ENCODE measurements at regions not wholly inside any gene's neighbourhood (a gene's known extent, or its start where the extent isn't known, plus 50 kb on each side); places are given as distances from the start of the nearest gene placed in this dataset.

- no peak overlapping the region for H3K27ac ChIP-seq
- no peaks in the 10 kb centered on the region for H4K20me1 ChIP-seq (ENCODE audit: insufficient read depth)
- no peak overlapping the region for H3K9ac ChIP-seq
- H3K79me2 ChIP-seq (ENCODE audit: insufficient read depth, low read depth): no peaks in the 10 kb centered on the region
- no peak overlapping the region for H3K4me2 ChIP-seq
- H3K27me3 ChIP-seq (ENCODE audit: insufficient read depth, low read depth): no peaks in the 10 kb centered on the region
- no peak overlapping the region for H2AFZ ChIP-seq (ENCODE audit: low read depth)
- H3K4me3 ChIP-seq (IDR thresholded peaks at IDR 0.05; ENCODE audit: insufficient read depth, low read depth, low read length): no peak overlapping the region
- H3K4me1 ChIP-seq (ENCODE audit: low read depth, poor library complexity, severe bottlenecking): no peaks in the 10 kb centered on the region
- no peaks in the 10 kb centered on the region for H3K36me3 ChIP-seq (ENCODE audit: insufficient read depth)
- TF ChIP-seq, protein P1, sequence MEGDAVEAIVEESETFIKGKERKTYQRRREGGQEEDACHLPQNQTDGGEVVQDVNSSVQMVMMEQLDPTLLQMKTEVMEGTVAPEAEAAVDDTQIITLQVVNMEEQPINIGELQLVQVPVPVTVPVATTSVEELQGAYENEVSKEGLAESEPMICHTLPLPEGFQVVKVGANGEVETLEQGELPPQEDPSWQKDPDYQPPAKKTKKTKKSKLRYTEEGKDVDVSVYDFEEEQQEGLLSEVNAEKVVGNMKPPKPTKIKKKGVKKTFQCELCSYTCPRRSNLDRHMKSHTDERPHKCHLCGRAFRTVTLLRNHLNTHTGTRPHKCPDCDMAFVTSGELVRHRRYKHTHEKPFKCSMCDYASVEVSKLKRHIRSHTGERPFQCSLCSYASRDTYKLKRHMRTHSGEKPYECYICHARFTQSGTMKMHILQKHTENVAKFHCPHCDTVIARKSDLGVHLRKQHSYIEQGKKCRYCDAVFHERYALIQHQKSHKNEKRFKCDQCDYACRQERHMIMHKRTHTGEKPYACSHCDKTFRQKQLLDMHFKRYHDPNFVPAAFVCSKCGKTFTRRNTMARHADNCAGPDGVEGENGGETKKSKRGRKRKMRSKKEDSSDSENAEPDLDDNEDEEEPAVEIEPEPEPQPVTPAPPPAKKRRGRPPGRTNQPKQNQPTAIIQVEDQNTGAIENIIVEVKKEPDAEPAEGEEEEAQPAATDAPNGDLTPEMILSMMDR (conservative IDR thresholded peaks at IDR 0.05; ENCODE audit: low read depth, low read length): no peak
These were observed 611.3 kb upstream of the SYT4 start for GRCh38 chr18:43888598-43888997.

GRCh38 chr18:43893001-43893637, 615.8 kb upstream of the SYT4 start:
- no peak overlapping the region for H3K4me3 ChIP-seq (IDR thresholded peaks at IDR 0.05; ENCODE audit: insufficient read depth, low read depth, low read length)
- H3K9ac ChIP-seq: no peak overlapping the region
- no peaks in the 10 kb centered on the region for H4K20me1 ChIP-seq (ENCODE audit: insufficient read depth)
- H3K36me3 ChIP-seq (ENCODE audit: insufficient read depth): no peaks in the 10 kb centered on the region; the same call in 1 of the 2 replicates
- TF ChIP-seq, protein P1 (conservative IDR thresholded peaks at IDR 0.05; ENCODE audit: low read depth, low read length): no peak
- no peak overlapping the region for H3K27ac ChIP-seq
- H3K4me1 ChIP-seq (ENCODE audit: low read depth, poor library complexity, severe bottlenecking): no peaks in the 10 kb centered on the region
- H3K27me3 ChIP-seq (ENCODE audit: insufficient read depth, low read depth): no peaks in the 10 kb centered on the region
- no peak overlapping the region for H3K4me2 ChIP-seq
- no peak overlapping the region for H2AFZ ChIP-seq (ENCODE audit: low read depth)
- no peaks in the 10 kb centered on the region for H3K79me2 ChIP-seq (ENCODE audit: insufficient read depth, low read depth)

DNA sequence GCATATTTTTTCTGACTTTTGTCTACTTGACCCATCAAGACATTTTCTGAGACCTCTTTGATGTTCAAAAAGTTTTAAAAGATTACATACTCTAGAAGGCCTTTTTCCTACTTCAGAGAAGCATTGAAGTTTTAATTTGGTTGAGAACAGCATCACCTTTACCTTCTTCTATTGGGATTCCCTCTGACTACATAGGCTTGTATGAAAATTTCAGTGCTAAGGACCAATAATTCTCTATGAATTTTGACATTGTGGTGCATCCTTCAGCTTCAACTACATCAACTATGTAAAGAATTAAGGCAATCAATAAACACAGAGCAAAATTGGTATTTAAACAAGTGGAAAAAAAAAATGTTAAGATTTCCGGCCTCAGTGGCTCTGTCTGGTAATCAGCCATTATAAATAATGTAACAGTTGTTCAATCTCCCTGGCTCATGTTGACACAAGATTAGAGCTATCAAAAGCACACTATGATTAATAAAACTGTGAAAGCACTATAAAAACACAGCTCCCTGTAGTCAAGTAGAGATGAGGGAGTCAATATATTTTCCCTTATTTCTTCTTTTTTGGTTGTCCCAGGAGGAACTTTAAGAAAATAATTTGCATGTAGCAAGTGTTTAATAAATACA, 627.0 kb upstream of the SYT4 start:
- Histone ChIP-seq H3K4me2 (no peak overlapping the region), H3K79me2 (ENCODE audit: insufficient read depth, low read depth) (no peaks in the 10 kb centered on the region), H3K9ac (no peak overlapping the region), H3K4me1 (ENCODE audit: low read depth, poor library complexity, severe bottlenecking) (no peaks in the 10 kb centered on the region), H3K27me3 (ENCODE audit: insufficient read depth, low read depth) (no peaks in the 10 kb centered on the region), H2AFZ (ENCODE audit: low read depth) (no peak overlapping the region), H3K4me3 (IDR thresholded peaks at IDR 0.05; ENCODE audit: insufficient read depth, low read depth, low read length) (no peak overlapping the region), H4K20me1 (ENCODE audit: insufficient read depth) (no peaks in the 10 kb centered on the region), H3K36me3 (ENCODE audit: insufficient read depth) (no peaks in the 10 kb centered on the region), H3K27ac (no peak overlapping the region)
- TF ChIP-seq, protein P1 (conservative IDR thresholded peaks at IDR 0.05; ENCODE audit: low read depth, low read length): no peak

DNA sequence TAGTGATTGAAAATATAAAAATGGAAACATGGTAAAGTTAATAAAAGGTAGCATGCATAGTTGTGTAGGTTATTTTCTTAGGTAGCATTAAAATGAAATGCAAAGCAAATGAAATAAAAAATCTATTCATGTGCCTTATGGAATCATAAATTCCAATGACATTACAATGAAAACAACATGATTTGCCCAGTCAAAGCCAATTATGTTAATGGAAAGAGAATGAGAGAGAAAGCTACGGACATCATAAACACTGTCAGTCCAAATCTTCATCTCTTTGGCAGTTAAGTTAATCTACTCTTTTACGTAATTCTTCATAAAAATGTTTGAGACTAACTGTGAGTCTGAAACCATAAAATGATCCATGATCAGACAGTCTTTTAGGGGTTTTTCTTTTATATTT, 636.7 kb upstream of the SYT4 start:
- H3K9ac ChIP-seq: no peak overlapping the region
- no peaks in the 10 kb centered on the region for H3K36me3 ChIP-seq (ENCODE audit: insufficient read depth)
- TF ChIP-seq, protein P1 (conservative IDR thresholded peaks at IDR 0.05; ENCODE audit: low read depth, low read length): no peak
- no peak overlapping the region for H2AFZ ChIP-seq (ENCODE audit: low read depth)
- no peak overlapping the region for H3K27ac ChIP-seq
- H3K27me3 ChIP-seq (ENCODE audit: insufficient read depth, low read depth): no peaks in the 10 kb centered on the region
- no peak overlapping the region for H3K4me3 ChIP-seq (IDR thresholded peaks at IDR 0.05; ENCODE audit: insufficient read depth, low read depth, low read length)
- H4K20me1 ChIP-seq (ENCODE audit: insufficient read depth): no peaks in the 10 kb centered on the region
- no peaks in the 10 kb centered on the region for H3K4me1 ChIP-seq (ENCODE audit: low read depth, poor library complexity, severe bottlenecking)
- H3K79me2 ChIP-seq (ENCODE audit: insufficient read depth, low read depth): no peaks in the 10 kb centered on the region
- H3K4me2 ChIP-seq: no peak overlapping the region

Data from KMS-11 (cell line).